HepG2 (cell line): ENCODE measurements at regions not wholly inside any gene's neighbourhood (a gene's known extent, or its start where the extent isn't known, plus 50 kb on each side); places are given as distances from the start of the nearest gene placed in this dataset.
A peak's percentile ranks its signal among the peaks of the same experiment; 100 is the strongest.

ENCODE experiments used
- ATAC-seq: fragments of 200-7000 bp; cut with Tn5 transposase; 3 replicates; pipeline ENCODE4 v1.9.1; 2020; ENCODE audit warnings: mild to moderate bottlenecking, moderate library complexity
- BruUV-seq: library from RNA; stranded (reverse); fragments of 400-500 nt; replicated peaks from 2 replicates; lab custom pipeline; 2021; lab: Mats Ljungman, UMichigan
- CTCF ChIA-PET: fragments of 300-600 bp; formaldehyde crosslinking; extraction: SDS; loops from one replicate; lab custom pipeline; 2021; ENCODE audit warnings: low total read pairs, inconsistent platforms, low intra/inter-chr PET ratio; lab: Yijun Ruan, JAX
- POLR2A ChIA-PET: fragments of 350-600 bp; sonication (Branson Sonifier 250); formaldehyde crosslinking; loops from one replicate; lab custom pipeline; 2020; ENCODE audit warnings: antibody characterized with exemption, inconsistent platforms; lab: Yijun Ruan, JAX
- DNase-seq: peaks from one replicate; pipeline ENCODE4 v3.0.0-alpha.2; 2015; ENCODE audit warnings: low spot score
- FAIRE-seq: peaks from 3 replicates; lab custom pipeline; 2011; peaks lifted over from hg19 to GRCh38; lab: Jason Lieb, UNC
- H2AFZ ChIP-seq: one replicate; pipeline ENCODE4 v1.6.1; 2011; ENCODE audit warnings: low read length, inconsistent platforms
- H3K27ac ChIP-seq: fragments of 300-600 bp; 3 replicates; pipeline ENCODE4 v1.8.0; 2011; ENCODE audit warnings: mixed run types, mild to moderate bottlenecking, mixed read lengths, low read length, inconsistent platforms; ENCODE audit not compliant: insufficient read depth; ENCODE audit errors: extremely low read length
- H3K27me3 ChIP-seq, 2 experiments: fragments of 200-600 bp in 1 of 2; 2 replicates in 1 of 2; 3 replicates in 1 of 2; pipeline versions ENCODE4 v1.6.0 to v1.8.0; 2011; ENCODE audit warnings: low read length in 2 of 2, mild to moderate bottlenecking in 2 of 2, moderate library complexity in 2 of 2, inconsistent platforms in 1 of 2; ENCODE audit not compliant: insufficient read depth in 2 of 2, control insufficient read depth in 1 of 2
- H3K36me3 ChIP-seq, 2 experiments: fragments of 200-600 bp in 1 of 2; replicated peaks in 1 of 2; 2 replicates in 1 of 2; 3 replicates in 1 of 2; pipeline versions ENCODE4 v1.5.1 to v1.8.0; 2011; ENCODE audit warnings: low read length in 2 of 2, inconsistent platforms in 1 of 2; ENCODE audit not compliant: insufficient read depth in 2 of 2, control insufficient read depth in 1 of 2
- H3K4me1 ChIP-seq: 2 replicates; pipeline ENCODE4 v1.5.1; 2012; ENCODE audit warnings: low read length, inconsistent platforms; ENCODE audit not compliant: insufficient read depth
- H3K4me2 ChIP-seq: 2 replicates; pipeline ENCODE4 v1.6.0; 2011; ENCODE audit warnings: low read depth, low read length, inconsistent platforms
- H3K4me3 ChIP-seq, 3 experiments: fragments of 200-600 bp in 1 of 3; sonication (generic), shearing (Covaris generic) in 1 of 3; replicated peaks in 1 of 3; 2 replicates each; pipeline ENCODE4 v1.5.1; 2011 to 2016; ENCODE audit warnings: low read length in 3 of 3, inconsistent platforms in 2 of 3, low read depth in 2 of 3, mild to moderate bottlenecking in 2 of 3, control low read depth in 1 of 3, mixed read lengths in 1 of 3; ENCODE audit not compliant: insufficient read depth in 1 of 3
- H3K79me2 ChIP-seq: one replicate; pipeline ENCODE4 v1.6.1; 2011; ENCODE audit warnings: low read length, inconsistent platforms; ENCODE audit not compliant: insufficient read depth
- H3K9ac ChIP-seq: 2 replicates; pipeline ENCODE4 v1.6.0; 2011; ENCODE audit warnings: mild to moderate bottlenecking, low read depth, low read length, inconsistent platforms; ENCODE audit not compliant: insufficient read depth
- H3K9me3 ChIP-seq: 2 replicates; pipeline ENCODE4 v1.5.1; 2012; ENCODE audit warnings: mild to moderate bottlenecking, low read length
- H4K20me1 ChIP-seq: 2 replicates; pipeline ENCODE4 v1.6.0; 2011; ENCODE audit warnings: inconsistent platforms, mild to moderate bottlenecking, low read length, moderate library complexity; ENCODE audit not compliant: insufficient read depth
- ASH2L ChIP-seq: fragments of 300-600, 200-600 bp; sonication (generic); IDR thresholded peaks from 2 replicates; pipeline ENCODE4 v1.7.0; 2017; ENCODE audit warnings: low read depth, mild to moderate bottlenecking, moderate library complexity, mixed read lengths, low read length; ENCODE audit not compliant: insufficient read length
- BHLHE40 ChIP-seq: IDR thresholded peaks from 2 replicates; pipeline ENCODE4 v1.6.1; 2011; ENCODE audit warnings: low read length, improper control_type of control experiment
- ELF3 ChIP-seq: IDR thresholded peaks from 2 replicates; pipeline ENCODE4 v1.6.1; 2016; ENCODE audit warnings: missing genetic modification reagents, missing compliant biosample characterization
- GATAD1 ChIP-seq: IDR thresholded peaks from 2 replicates; pipeline ENCODE4 v1.6.1; 2016; ENCODE audit warnings: missing genetic modification reagents, missing compliant biosample characterization
- NFKB2 ChIP-seq: sonication (generic); formaldehyde crosslinking; IDR thresholded peaks from 2 replicates; pipeline ENCODE4 v1.4.0; 2020; ENCODE audit warnings: missing genetic modification reagents, borderline replicate concordance
- SAP130 ChIP-seq: IDR thresholded peaks from 2 replicates; pipeline ENCODE4 v1.6.1; 2016; ENCODE audit warnings: low read depth
- SNAPC2 ChIP-seq: sonication (generic); formaldehyde crosslinking; IDR thresholded peaks from 2 replicates; pipeline ENCODE4 v1.8.1; 2022; ENCODE audit warnings: mild to moderate bottlenecking, missing genetic modification reagents
- ZFYVE20 ChIP-seq: sonication (generic); formaldehyde crosslinking; IDR thresholded peaks from 2 replicates; pipeline ENCODE4 v1.8.0; 2023; ENCODE audit warnings: low read depth, mild to moderate bottlenecking, moderate library complexity, missing genetic modification reagents, borderline replicate concordance
- ZNF577 ChIP-seq: sonication (generic); formaldehyde crosslinking; IDR thresholded peaks from 2 replicates; pipeline ENCODE4 v1.4.0; 2020; ENCODE audit warnings: mild to moderate bottlenecking, low read depth, missing genetic modification reagents, borderline replicate concordance
- ZNF652 ChIP-seq: IDR thresholded peaks from 2 replicates; pipeline ENCODE4 v1.6.1; 2016; ENCODE audit warnings: low read depth, borderline replicate concordance
- ZNF772 ChIP-seq: sonication (generic); formaldehyde crosslinking; IDR thresholded peaks from 2 replicates; pipeline ENCODE4 v1.5.0; 2020; ENCODE audit warnings: mild to moderate bottlenecking, missing genetic modification reagents
- WGBS: methylation state at CpG from one replicate; pipeline ENCODE4 v1.1.6; 2017; ENCODE audit warnings: low lambda C conversion rate; 5-methylcytosine and 5-hydroxymethylcytosine counted together
- in situ Hi-C: cut with HindIII; loops from 2 replicates; pipeline ENCODE4 v1.10.0; 2017; ENCODE audit warnings: low pct_unique_long_range_greater_than_20kb; ENCODE audit not compliant: extremely low pct_ligation_motif_present
- intact Hi-C: fragments of 100-400 bp; cut with micrococcal nuclease; formaldehyde crosslinking; loops from one replicate; pipeline ENCODE4 v1.10.0; 2022; ENCODE audit not compliant: unreplicated experiment
- TF ChIP-seq, protein P1 (sequence below): sonication (generic); formaldehyde crosslinking; IDR thresholded peaks from 2 replicates; pipeline ENCODE4 v1.4.0; 2020; ENCODE audit warnings: mild to moderate bottlenecking, missing genetic modification reagents
- TF ChIP-seq, protein P2 (sequence below): sonication (generic); formaldehyde crosslinking; IDR thresholded peaks from 2 replicates; pipeline ENCODE4 v1.4.0; 2020; ENCODE audit warnings: mild to moderate bottlenecking, missing genetic modification reagents
- TF ChIP-seq, protein P3 (sequence below): sonication (generic); formaldehyde crosslinking; IDR thresholded peaks from 2 replicates; pipeline ENCODE4 v1.4.0; 2020; ENCODE audit warnings: missing genetic modification reagents
- TF ChIP-seq, protein P4 (sequence below): sonication (generic); formaldehyde crosslinking; IDR thresholded peaks from 2 replicates; pipeline ENCODE4 v1.4.0; 2020; ENCODE audit warnings: missing genetic modification reagents, borderline replicate concordance

DNA sequence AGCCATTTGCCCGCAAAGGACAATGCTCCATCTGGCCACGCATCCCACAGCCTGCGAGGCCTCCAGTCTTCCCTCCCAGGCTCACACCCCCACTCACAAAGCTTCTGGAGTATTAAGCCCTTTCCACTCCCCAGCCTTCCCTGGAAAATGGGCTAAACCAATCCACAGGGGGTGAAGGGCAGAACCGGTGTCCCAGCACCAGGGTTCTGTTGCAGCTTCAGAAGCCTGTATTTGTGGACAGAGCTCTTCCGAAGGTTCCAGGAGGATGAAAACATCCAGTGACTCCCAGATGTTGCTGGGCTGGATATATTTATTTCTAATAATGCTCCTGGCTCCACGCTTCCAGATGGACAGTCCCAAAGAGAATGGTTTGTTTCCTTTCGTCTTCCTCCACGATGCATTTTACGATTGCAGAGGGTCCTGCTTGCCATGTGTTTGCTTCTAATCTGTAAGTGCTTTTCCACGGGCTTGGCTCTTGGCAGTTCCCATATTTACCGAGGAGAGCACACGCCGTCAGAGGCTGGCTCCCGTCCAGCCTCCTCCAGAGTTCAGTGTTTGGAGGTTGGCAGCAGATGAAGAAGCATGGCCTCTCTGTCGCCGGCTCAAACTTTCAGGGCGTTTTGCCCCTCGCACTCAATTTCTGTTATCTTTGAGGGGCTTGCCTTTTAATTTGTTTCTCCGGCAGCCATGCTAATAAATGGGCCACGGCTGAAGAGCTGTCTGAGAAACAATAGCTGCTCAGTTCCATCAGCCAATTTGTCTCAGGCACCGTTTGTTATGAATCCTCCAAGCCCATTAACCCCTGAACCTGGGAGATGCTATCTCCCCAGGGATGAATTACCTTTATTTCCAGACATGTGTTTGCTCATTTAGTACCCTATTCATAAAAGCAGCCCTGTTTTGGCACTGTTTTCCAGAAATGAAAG is 367.9 kb upstream of the PROK2 start:
- TSS peak; percentile 37 for BruUV-seq
- Histone ChIP-seq H3K27ac (peak overlapping the region; percentile 96), H3K79me2 (no peaks in the 10 kb centered on the region), H3K27me3 (no peaks in the 10 kb centered on the region; a peak in 1 of 5 replicates), H3K4me3 (peak overlapping the region; percentile 66 to 84 (median 79)), H3K4me1 (peaks cover 60% of the 10 kb centered on the region), H3K36me3 (no peaks in the 10 kb centered on the region), H3K9ac (peak overlapping the region; percentile 87), H3K4me2 (peak overlapping the region; percentile 93), H2AFZ (peak overlapping the region; percentile 98), H4K20me1 (no peaks in the 10 kb centered on the region), H3K9me3 (no peaks in the 10 kb centered on the region)
- intact Hi-C loops (loop anchor here (5.0 kb wide), 1 partner anchor 664 kb away; no protein-coding TSS in a partner anchor), in situ Hi-C loops (no loop called here)
- ATAC-seq (peak; percentile 44), FAIRE-seq (peak; percentile 47), DNase-seq (peak; percentile 39)
- ChIA-PET CTCF (no interaction called here), POLR2A (interaction anchor here (1.8 to 3.1 kb wide), 2 partner anchors 7 to 10 kb away, joined by 3 to 12 read pairs; no protein-coding TSS in a partner anchor)
- WGBS, result under 1% methylated on average over 14 of the region's 21 CpGs
- no peak for TF ChIP-seq GATAD1 (CRISPR knock-in tag)
- TF ChIP-seq, protein P1, sequence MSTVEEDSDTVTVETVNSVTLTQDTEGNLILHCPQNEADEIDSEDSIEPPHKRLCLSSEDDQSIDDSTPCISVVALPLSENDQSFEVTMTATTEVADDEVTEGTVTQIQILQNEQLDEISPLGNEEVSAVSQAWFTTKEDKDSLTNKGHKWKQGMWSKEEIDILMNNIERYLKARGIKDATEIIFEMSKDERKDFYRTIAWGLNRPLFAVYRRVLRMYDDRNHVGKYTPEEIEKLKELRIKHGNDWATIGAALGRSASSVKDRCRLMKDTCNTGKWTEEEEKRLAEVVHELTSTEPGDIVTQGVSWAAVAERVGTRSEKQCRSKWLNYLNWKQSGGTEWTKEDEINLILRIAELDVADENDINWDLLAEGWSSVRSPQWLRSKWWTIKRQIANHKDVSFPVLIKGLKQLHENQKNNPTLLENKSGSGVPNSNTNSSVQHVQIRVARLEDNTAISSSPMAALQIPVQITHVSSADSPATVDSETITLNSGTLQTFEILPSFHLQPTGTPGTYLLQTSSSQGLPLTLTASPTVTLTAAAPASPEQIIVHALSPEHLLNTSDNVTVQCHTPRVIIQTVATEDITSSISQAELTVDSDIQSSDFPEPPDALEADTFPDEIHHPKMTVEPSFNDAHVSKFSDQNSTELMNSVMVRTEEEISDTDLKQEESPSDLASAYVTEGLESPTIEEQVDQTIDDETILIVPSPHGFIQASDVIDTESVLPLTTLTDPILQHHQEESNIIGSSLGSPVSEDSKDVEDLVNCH (CRISPR knock-in tag), result 0 out of 2 replicates have a peak, but pooled peaks have one; percentile 44
- TF ChIP-seq ASH2L, result no peak
- peak; percentile 38 for TF ChIP-seq SAP130 (CRISPR knock-in tag)
- TF ChIP-seq ZNF577 (CRISPR knock-in tag), result no peak
- TF ChIP-seq, protein P2, sequence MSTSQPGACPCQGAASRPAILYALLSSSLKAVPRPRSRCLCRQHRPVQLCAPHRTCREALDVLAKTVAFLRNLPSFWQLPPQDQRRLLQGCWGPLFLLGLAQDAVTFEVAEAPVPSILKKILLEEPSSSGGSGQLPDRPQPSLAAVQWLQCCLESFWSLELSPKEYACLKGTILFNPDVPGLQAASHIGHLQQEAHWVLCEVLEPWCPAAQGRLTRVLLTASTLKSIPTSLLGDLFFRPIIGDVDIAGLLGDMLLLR (CRISPR knock-in tag), result no peak
- TF ChIP-seq ZNF652 (CRISPR knock-in tag), result peak; percentile 12; the same call in 1 of the 2 replicates
- TF ChIP-seq, protein P3, sequence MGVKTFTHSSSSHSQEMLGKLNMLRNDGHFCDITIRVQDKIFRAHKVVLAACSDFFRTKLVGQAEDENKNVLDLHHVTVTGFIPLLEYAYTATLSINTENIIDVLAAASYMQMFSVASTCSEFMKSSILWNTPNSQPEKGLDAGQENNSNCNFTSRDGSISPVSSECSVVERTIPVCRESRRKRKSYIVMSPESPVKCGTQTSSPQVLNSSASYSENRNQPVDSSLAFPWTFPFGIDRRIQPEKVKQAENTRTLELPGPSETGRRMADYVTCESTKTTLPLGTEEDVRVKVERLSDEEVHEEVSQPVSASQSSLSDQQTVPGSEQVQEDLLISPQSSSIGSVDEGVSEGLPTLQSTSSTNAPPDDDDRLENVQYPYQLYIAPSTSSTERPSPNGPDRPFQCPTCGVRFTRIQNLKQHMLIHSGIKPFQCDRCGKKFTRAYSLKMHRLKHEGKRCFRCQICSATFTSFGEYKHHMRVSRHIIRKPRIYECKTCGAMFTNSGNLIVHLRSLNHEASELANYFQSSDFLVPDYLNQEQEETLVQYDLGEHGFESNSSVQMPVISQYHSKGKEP, result 0 out of 2 replicates have a peak, but pooled peaks have one; percentile 11
- TF ChIP-seq, protein P4, sequence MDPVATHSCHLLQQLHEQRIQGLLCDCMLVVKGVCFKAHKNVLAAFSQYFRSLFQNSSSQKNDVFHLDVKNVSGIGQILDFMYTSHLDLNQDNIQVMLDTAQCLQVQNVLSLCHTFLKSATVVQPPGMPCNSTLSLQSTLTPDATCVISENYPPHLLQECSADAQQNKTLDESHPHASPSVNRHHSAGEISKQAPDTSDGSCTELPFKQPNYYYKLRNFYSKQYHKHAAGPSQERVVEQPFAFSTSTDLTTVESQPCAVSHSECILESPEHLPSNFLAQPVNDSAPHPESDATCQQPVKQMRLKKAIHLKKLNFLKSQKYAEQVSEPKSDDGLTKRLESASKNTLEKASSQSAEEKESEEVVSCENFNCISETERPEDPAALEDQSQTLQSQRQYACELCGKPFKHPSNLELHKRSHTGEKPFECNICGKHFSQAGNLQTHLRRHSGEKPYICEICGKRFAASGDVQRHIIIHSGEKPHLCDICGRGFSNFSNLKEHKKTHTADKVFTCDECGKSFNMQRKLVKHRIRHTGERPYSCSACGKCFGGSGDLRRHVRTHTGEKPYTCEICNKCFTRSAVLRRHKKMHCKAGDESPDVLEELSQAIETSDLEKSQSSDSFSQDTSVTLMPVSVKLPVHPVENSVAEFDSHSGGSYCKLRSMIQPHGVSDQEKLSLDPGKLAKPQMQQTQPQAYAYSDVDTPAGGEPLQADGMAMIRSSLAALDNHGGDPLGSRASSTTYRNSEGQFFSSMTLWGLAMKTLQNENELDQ (CRISPR knock-in tag), result 0 out of 2 replicates have a peak, but pooled peaks have one; percentile 9
- peak; percentile 86 for TF ChIP-seq BHLHE40
- TF ChIP-seq ELF3 (CRISPR knock-in tag), result peak; percentile 34; the same call in 1 of the 2 replicates
- no peak for TF ChIP-seq ZNF772 (CRISPR knock-in tag)
- no peak for TF ChIP-seq NFKB2
- no peak for TF ChIP-seq ZFYVE20 (CRISPR knock-in tag)
- TF ChIP-seq SNAPC2 (CRISPR knock-in tag), result no peak
